HEK293 (cell line): ENCODE measurements at regions not wholly inside any gene's neighbourhood (a gene's known extent, or its start where the extent isn't known, plus 50 kb on each side); places are given as distances from the start of the nearest gene placed in this dataset.

Source experiments
- ZNF792 ChIP-seq: fragments of 450-650 bp; formaldehyde crosslinking; IDR thresholded peaks from 2 replicates; pipeline ENCODE4 v1.5.1; 2016; ENCODE audit warnings: missing biosample characterization, missing genetic modification characterization
- TF ChIP-seq, protein P1 (sequence below): fragments of 450-650 bp; formaldehyde crosslinking; IDR thresholded peaks from 2 replicates; pipeline ENCODE4 v1.5.1; 2016; ENCODE audit warnings: missing biosample characterization, missing genetic modification characterization

DNA sequence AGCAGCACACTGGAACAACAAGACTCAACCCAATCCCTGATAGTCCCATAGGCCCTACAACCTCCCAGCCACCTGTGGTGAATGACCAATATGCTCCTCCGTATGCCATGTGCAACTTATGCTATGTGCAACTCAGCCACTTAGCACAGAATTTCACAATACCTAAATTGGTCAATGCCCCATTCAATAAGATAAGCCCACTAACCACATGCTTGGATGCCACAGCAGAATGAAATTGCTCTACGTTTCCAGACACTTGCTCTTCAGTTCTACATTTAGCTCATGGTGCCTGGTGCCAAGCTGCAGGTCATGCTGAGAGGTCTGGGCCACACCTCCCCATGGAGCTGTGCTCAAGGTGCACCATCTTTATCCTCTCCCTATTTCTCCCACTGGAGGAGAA, 159.8 kb downstream of the EN1 start:
- TF ChIP-seq, protein P1, sequence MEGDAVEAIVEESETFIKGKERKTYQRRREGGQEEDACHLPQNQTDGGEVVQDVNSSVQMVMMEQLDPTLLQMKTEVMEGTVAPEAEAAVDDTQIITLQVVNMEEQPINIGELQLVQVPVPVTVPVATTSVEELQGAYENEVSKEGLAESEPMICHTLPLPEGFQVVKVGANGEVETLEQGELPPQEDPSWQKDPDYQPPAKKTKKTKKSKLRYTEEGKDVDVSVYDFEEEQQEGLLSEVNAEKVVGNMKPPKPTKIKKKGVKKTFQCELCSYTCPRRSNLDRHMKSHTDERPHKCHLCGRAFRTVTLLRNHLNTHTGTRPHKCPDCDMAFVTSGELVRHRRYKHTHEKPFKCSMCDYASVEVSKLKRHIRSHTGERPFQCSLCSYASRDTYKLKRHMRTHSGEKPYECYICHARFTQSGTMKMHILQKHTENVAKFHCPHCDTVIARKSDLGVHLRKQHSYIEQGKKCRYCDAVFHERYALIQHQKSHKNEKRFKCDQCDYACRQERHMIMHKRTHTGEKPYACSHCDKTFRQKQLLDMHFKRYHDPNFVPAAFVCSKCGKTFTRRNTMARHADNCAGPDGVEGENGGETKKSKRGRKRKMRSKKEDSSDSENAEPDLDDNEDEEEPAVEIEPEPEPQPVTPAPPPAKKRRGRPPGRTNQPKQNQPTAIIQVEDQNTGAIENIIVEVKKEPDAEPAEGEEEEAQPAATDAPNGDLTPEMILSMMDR: no peak
- TF ChIP-seq ZNF792: no peak
